NCI-H2227 (cell line): ENCODE measurements at regions not wholly inside any gene's neighbourhood (a gene's known extent, or its start where the extent isn't known, plus 50 kb on each side); places are given as distances from the start of the nearest gene placed in this dataset.
"Not testable (repeated sequence)": the region's sequence is repeated elsewhere in the genome, so short reads cannot be mapped to it uniquely, and the experiment has no call there.

ENCODE experiments used
- DNase-seq: peaks from one replicate; lab custom pipeline; 2025; ENCODE audit not compliant: unreplicated experiment; lab: John Stamatoyannopoulos, UW

GRCh38 chr13:27327633-27328032 lies 57.0 kb downstream of the RASL11A start:
- no peak for DNase-seq

DNA sequence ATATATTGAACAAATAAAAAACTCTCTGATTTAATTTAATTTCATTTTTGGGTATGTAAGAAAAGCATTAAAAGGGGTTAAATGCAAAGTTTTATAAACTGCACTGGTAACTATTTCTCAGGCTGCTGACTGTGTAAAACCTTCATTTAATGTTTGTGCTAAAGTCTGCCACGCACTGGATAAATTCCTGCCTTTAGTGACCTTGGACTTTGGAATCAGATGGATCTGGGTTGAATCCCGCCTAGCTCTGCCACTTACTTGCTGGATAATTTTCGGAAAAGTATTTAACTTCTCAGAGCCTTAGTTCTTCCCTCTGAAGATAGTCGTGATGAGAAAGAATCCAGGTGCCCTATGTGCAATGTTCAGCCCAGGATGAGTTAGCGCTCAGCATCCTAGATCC lies 58.6 kb downstream of the RASL11A start:
- DNase-seq, result no peak

DNA sequence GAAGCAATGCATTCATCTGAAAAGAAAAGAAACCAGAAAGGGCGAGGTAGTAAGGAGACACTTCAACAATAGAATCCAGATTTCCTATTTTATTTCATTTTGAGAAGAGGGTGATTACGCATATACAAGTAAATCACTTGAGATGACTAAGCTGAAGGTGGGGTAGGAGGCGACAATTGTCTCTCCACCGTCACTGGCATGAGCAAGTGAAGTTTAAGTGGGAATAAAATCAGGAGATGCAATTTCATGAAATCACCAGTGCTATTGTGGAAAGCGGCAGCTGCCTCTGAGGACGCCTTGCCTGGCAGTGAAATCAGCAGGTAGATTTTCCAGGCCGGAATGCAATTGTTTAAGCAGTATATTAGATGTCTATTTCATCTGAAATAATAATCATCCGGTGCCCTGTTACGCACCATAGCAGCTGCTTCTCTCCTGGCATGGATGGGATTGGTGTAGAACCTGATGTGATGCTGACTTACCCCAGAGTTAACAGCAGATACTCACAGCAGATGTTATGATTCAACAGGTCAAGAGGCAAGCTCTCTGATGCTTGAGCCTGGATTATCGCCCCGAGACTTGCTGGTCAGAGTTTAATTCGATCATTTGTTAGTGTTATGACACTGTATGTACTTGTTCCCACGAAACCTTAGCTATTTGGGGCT lies 64.3 kb downstream of the RASL11A start:
- peak; percentile 73 for DNase-seq

- DNase-seq, result no peak
Observed at GRCh38 chr13:27336014-27336673, 65.5 kb downstream of the RASL11A start.

DNA sequence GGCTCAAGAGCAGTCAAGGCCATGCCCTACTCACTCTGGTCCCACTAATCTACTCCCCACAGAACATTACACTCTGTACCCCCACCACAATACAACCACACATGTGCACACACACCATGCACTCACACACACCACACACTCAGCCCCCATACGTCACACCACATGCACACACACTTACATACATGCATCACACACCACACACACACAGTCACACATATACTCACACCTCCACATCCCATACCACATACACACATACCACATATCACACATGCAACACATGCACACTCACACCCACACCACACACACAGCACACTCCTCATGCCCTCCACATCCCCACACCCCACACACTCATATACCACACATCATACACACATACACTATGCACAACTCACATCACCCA lies 67.6 kb downstream of the RASL11A start:
- no peak for DNase-seq

DNA sequence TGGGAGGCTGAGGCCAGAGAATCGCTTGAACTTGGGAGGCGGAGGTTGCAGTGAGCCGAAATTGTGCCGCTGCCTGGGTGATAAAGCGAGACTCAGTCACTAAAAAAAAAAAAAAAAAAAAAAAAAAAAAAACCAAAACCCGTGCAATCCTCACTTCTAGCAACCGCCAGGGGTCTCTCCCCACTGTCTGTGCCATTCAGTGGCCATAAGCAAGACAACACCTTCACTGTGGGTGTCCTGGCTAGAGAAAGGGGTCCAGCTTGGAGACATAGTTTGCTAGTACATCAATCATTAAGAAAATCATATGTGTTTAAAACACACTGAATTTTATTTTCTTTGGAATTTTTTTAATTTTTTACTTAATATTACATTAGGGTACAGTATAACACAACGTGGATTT lies 68.2 kb downstream of the RASL11A start:
- DNase-seq, result no peak

- DNase-seq, result no peak
Observed at GRCh38 chr13:27339299-27339698, 68.7 kb downstream of the RASL11A start.

DNA sequence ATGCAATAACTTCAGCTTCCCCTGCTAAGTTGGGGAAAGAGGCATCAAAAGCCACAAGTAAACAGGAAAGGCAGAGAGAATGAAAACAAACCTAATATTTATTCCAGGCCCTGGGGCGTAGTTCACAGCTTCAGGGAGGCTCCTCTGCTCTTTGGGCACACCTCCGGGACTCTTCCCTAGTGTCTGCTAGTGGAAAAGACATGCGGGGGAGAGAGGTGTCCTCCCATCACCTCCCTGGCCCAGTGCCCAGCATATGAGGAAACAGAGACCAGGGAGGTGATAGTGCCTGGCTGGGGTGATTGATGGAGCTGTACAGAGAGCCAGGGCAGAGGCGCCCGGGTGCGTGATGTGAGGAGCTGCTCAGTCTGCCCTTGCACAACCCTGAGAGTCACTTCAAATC lies 71.0 kb downstream of the RASL11A start:
- DNase-seq, result no peak

DNA sequence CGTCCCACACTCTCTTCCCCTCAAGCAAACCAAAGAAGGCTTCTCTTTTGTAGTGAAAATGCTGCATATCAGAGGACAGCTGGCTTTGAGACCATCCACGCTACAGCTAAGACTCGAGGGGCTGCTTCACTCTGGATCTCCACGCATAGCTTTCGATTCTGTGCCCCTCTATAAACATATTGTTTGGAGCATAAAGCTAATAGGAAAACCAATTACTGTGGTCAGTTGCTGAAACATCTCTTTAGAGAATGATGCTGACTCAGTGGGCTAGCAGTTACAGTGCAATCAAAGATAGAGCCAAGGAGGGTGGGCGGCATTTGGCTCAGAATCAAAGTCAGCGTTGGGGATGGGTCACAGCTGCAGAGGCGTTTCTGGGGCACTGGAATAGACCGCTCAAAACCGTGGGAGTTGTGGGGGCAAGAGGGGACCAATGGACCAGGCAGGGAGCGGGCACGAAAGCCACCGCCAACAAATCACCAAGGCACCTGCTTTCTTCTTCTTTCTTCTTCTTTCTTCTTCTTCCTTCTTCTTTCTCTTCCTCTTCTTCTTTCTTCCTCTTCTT lies 76.7 kb downstream of the RASL11A start:
- DNase-seq, result peak; percentile 6

DNA sequence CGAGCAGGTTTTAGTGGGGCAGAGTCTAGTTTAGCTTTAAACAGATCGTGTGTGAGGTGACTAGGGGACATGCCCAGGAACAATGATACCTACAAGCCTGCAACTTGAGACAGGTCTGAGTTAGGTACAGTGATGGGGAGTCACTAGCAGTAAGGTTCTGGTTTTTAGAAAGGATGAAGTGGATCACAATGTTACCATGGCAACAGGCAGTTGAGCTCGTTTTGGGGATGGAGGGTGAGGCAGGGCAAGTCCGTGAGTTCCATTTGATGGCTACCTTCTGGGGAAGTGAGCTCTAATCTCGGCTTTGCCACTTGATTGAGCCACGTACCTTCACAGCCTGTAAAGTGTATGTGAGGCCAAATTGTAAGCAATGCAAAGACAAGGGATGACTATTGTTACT lies 76.0 kb upstream of the GTF3A start:
- DNase-seq, result no peak

- DNase-seq, result no peak
Observed at GRCh38 chr13:27349458-27349857, 75.0 kb upstream of the GTF3A start.

GRCh38 chr13:27350825-27351224 lies 73.6 kb upstream of the GTF3A start:
- not testable (repeated sequence) for DNase-seq

GRCh38 chr13:27352698-27353097 lies 71.7 kb upstream of the GTF3A start:
- DNase-seq, result no peak

- DNase-seq, result no peak
Observed at GRCh38 chr13:27353166-27353583, 71.2 kb upstream of the GTF3A start.

- no peak for DNase-seq
Observed at GRCh38 chr13:27353708-27354107, 70.7 kb upstream of the GTF3A start.

- no peak for DNase-seq
Observed at GRCh38 chr13:27354379-27354778, 70.0 kb upstream of the GTF3A start.

DNA sequence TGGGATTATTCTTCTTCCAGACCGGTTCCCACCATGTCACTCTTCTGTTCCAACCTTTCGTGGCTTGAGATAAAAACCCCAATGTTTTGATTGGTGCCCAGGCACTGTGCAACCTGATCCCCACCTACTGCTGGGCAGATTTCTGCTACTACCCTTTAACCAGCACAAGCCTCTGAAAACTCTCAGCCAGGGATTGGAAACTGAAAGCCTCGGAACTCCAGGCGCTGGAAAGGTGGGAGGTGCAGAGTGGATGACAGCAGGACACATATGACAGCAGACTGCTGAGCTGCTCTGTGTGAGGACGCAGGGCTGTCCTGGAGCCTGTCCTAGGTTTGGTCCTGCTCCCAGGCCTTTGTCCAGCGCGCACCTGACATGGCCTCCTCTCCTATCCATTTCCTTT lies 68.5 kb upstream of the GTF3A start:
- no peak for DNase-seq

DNA sequence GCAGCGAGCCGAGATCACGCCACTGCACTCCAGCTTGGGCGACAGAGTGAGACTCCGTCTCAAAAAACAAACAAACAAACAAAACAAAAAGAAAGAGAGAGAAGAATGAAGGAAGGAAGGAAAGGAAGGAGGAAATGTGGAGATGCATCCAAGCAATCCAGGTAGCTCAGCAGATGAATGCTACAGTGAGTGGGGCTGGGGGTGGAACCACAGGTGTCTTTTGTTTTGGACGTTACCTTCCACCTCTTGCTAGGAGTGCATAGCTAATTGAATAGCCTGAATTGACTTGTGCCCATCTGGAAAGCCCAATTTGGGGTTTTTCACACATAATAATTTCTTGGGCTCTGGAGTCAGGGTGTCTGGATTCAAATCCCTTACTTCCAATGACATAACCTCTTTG lies 66.0 kb upstream of the GTF3A start:
- DNase-seq, result no peak

- peak; percentile 60 for DNase-seq
Observed at GRCh38 chr13:27359199-27359821, 65.1 kb upstream of the GTF3A start.

DNA sequence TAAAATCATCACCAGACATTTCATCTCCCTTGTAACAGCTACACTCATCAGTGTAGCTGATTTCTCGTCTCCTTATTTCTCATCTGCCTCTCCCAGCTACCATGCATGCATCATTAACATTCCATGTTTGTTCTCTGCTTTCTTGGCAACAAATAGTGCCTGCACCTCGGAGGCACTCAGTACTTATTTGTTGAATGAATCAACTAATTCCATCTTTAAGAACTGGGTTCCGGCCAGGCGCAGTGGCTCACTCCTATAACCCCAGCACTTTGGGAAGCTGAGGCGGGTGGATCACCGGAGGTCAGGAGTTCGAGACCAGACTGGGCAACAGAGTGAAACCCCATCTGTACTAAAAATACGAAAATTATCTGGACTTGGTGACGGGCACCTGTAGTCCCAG lies 63.9 kb upstream of the GTF3A start:
- no peak for DNase-seq

DNA sequence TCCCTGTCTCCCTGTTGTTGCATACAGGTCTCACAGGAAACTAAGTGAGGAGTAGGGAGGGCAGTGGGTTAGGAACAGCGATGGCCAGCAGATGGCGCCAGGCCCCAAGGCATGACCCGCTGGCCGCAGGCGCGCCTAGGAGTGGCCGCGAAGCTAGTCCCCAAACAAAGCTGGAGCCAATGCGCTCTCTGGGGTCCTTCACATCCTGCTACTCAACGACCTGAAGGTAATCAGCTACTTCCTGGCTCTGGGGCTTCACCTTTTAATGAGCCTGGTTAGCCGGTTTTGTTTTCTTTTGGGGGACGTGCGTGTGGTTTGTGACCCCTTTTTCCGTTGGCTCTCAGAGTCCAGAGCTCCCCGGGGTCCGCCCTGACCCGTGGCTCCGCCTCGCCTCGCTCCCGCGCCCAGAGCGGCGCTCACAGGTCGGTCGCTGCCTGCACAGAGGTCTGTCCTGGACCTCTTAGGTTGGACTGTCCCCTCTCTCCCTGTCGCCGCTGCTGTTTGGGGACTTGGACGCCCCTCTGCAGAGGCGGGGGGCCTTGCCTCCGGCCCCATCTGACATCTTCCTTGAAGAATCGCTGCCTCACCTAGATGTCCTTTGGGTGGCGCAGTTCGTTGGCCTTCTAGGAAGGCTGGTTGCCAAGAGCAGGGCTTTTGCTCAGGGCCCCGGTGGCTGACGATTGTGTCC lies 62.2 kb upstream of the GTF3A start:
- DNase-seq, result peak; percentile 87

- not testable (repeated sequence) for DNase-seq
Observed at GRCh38 chr13:27363637-27364036, 60.8 kb upstream of the GTF3A start.
